Activated CD4-positive, alpha-beta T cell treated with anti-CD3 and anti-CD28 coated beads, Interleukin-2, Interleukin-4, amounts not matched to agents 100 ng/mL and 50 ng/mL, durations not matched to agents 16 hours and 8 hours (primary cell): ENCODE measurements at regions not wholly inside any gene's neighbourhood (a gene's known extent, or its start where the extent isn't known, plus 50 kb on each side); places are given as distances from the start of the nearest gene placed in this dataset.
"Not testable (repeated sequence)": the region's sequence is repeated elsewhere in the genome, so short reads cannot be mapped to it uniquely, and the experiment has no call there.

Experiments used
- DNase-seq: peaks from one replicate; pipeline ENCODE4 v3.0.0-alpha.2; 2020; ENCODE audit warnings: low spot score

DNA sequence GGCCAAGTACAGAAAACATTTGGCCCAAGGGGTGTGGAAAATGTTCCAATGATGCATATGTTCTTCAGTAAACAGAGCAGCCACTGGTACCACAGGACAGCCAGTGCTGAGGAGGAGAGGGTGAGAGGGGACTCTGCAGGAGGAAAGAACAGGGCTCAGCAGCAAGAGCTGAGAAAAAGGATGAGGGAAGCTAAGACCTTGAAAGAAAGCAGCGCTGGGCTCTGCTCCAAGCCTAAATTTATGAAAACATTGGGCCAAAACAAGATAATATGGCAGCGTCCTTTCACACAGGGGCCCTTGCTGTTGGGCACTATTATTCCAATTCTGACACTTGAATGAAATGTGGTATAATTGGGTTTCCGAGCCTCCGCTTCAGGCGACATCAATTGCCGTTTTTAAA lies 939.0 kb upstream of the FANCL start:
- DNase-seq, result no peak

DNA sequence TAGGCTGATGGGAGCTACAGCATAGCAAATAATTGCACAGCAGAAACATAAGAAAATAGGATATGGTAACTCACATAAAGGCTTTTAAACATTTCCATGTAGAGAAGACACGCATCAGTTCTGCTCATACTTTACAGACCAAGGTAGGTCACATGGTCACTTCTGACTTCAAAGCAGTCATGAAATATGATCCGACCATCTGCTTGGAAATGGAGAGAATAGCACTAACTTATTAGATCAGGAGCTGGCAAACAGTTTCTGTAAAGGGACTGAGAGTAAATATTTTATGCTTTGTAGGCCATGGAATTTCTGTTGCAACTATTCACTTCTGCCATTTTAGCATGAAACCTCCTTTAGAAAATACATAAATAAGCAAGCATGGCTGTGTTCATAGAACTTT lies 936.6 kb upstream of the FANCL start:
- DNase-seq, result no peak

DNA sequence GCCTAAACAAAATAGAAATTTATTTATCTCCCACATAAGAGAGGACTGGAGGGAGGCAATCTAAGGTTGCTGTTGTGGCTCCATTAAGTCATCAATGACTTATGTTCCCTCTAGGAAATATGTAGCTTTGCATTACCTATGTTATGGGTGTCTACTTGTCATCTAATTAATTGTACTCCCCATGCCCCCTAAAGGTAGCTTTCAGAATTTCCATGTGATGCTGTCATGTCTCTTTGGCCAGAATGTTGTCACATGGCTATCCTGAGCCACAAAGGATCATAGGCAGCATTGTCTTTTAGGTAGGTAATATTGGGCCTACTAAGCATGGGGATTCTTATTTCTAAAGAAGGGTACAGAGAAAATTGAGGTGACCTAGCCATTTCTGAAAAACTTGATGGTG lies 935.6 kb upstream of the FANCL start:
- DNase-seq, result no peak

DNA sequence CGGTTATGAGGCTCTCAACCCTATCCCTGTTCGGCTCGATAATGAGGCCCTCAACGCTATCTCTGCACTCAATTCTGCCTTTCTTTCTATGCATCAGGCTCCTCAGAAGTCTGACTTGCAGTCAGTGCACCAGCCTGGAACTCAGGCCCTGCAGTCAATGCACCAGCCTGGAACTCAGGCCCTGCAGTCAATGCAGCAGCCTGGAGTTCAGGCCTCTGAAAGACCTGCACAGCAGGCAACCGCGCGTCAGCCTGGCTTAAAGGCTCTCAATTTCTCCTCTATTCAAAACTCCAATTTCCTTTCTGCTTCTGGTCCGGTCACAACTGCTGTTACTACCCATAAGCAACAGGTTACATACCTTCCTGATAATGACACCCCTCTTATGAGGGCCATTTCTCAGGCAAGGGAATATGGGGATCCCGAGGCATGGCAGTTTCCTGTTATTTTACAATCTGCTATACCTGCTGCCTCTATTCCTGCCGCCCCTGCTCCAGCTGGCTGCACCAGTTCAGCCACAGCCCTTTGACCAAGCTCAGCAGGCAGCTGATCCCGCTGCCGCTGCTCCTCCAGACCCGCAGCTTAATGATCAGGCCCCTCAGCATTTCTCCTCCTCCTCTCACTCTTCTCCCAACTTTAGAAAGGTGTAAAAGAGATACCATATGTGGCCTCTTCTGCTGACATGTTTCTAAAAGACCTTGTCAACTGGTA lies 933.6 kb upstream of the FANCL start:
- no peak for DNase-seq

DNA sequence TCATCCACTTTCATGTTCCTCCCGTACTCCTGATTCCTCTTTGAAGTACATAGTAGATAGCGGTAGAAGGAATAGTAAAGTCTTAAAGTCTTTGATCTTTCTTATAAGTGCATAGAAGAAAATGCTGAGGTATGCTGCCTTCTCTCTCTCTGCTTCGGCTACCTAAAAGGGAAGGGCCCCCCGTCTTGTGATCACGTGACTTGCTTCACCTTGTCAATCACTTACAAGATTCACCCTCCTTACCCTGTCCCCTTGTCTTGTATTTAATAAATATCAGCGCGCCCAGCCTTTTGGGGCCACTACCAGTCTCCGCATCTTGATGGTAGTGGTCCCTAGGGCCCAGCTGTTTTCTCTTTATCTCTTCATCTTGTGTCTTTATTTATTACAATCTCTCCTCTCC lies 932.2 kb upstream of the FANCL start:
- no peak for DNase-seq

DNA sequence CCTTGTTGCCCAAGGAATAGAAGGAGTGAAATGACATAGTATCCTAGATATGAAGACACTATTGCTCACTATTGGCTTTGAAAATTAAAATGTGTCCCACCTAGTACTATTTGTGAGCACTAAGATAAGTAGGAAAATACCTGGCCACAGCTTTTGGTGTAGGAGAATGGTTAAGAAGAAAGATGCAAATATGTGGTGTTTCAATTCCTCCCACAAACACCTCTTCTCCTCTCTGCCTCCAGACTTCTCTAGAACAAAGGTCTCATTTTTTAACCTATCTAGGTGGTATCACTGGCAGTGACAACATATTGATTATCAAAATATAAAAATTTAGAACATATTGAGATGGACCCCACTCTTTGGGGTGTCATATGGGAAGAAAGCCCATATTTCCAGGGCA lies 929.9 kb upstream of the FANCL start:
- no peak for DNase-seq

DNA sequence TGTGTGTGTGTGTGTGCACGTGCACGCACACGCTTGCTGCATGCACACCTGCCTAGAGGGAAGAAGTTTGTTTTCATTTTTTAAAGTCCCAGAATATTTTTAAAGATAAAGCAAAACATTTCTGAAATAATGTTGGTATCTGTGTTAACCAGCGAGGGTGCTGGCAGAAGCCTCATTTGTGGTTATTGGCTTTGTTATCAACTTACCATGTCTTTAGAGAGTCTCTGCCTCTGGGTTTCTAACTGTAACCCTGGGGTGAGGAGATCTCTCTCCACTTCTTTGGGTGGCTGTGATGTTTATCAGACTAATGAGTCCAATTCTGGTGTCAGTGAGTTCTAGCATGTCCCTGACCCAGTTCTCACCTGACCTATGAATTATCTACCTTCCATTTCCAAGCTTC lies 927.6 kb upstream of the FANCL start:
- DNase-seq, result no peak

DNA sequence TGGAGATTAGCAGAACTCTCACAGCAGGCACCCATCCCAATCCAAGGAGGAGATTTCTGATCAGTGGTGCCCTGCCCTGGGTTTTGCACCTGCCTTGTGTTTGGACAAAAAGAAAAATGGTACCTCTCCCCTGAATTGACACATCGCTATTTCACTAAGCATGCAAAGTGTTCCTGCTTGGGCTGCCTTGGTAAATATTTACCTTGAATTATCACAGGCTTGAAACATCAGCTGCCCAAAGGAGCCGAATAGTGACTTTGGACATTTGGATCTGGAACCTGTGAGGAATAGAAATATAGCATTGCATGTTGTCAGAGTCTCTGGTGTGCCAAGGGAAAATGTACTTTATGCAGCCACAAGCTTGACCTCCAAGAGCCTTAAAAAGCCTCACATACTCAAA lies 926.4 kb upstream of the FANCL start:
- no peak for DNase-seq

DNA sequence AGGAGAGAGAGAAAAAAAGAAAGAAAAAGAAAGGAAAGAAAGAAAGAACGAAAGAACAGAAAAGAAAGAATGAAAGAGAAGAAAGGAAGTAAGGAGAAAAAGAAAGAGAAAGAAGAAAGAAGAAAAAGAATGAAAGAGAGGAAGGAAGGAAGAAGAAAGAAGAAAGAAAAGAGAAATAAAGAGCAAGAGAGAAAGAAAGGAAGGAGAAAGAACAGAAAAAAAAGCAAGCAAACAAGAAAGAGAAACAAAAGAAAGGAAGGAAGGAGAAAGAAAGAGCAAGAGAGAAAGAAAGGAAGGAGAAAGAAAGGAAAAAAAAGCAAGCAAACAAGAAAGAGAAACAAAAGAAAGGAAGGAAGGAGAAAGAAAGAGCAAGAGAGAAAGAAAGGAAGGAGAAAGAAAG lies 916.8 kb upstream of the FANCL start:
- DNase-seq, result not testable (repeated sequence)

DNA sequence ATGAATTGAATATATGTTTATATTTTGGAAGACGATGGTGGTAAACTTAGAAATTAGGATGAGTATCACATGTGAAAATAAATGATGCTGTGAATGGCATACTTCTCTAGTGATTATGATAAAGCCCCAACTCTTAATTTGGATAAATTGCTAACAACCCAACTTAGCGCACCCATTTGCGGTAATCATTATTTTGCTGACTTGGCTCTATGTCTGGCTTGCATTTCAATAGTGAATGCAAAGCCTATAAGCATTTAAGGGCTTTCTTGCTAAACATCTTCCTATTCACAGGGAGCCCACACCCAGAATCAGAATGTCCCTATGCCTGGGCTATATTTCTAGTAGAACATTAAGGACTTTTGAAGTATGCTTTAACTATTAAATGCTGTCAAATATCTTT lies 910.7 kb upstream of the FANCL start:
- no peak for DNase-seq

DNA sequence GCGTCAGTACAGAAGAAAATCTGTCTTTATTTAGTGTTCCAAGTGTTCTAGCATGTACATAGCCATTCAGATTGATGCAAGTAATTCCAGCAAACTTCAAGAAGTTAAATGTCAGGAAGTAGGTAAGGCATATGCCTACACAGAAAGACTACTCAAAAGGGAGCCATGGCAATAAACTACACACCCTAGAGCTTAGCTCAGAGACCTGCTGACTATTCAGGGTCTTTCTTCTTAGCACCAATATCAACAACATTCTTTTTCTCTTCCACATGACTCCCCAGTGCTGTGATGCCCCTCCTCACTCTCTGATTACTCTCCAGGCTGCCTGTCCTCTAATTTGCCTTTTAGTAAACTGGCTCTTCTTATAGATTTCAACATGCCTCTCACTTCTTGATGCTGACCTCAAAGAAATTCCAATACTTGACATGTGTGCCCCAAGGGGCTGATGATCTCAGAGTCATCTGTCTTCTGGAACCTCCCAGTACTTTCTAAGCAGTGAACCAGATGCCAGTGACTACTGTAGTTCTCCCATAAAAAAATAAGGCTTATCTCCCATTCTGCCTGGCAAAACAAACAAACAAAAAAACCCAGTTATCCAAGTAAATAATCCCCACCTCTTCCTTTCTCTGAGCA lies 909.2 kb upstream of the FANCL start:
- no peak for DNase-seq

DNA sequence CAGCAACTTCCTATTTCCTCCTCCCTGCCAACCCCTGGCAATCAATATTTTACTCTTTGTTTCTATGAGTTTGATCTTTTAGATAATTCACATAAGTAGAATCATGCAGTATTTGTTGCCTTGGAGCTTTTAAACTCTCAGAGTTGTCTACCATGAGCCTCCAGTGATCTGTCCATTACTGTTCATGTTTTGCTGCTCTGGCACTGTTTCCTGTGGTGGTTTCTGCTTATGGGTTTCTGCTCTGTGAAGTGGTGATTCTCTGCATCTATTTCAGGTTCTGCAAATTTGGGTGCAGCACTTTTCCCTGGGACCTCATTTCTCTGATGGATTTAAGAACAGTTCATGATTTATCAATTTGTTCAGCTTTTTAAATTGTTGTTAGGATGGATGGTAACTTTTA lies 908.1 kb upstream of the FANCL start:
- DNase-seq, result no peak

DNA sequence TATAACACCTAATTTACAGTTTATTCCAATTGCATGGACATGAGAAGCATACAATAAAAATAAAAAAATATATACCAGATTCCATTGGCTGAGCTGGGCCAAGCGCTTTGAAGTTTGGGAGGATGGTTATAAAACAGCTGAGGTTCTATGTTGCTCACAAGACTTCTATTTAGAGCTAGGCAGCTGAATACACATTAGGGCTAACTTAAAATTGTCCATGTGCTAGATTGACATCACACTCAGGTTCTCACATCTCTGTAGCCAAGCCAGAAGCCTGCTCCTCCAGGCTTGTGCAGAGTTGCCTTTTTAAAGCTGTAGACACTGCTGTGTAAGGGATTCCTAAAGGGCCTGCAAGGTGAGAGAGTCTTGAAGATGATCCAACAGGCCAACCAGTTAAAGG lies 871.1 kb upstream of the FANCL start:
- DNase-seq, result no peak

DNA sequence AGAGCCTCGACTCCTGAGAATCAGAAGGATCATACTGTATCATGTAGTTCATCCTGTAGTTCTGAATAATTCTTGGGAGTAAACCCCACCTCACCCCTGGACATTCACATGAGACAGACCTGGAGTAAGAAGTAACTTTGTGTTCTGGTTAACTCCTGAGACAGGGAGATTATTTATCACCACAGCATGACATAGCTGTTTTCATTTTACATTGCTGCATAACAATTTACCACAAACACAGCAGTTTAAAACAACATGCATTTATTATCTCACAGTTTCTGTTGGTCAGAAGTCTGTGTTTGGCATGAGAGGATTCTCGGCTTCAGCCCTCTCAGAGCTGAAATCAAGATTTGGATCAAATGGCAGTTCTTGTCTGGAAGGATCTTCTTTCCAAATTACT lies 855.8 kb upstream of the FANCL start:
- no peak for DNase-seq

DNA sequence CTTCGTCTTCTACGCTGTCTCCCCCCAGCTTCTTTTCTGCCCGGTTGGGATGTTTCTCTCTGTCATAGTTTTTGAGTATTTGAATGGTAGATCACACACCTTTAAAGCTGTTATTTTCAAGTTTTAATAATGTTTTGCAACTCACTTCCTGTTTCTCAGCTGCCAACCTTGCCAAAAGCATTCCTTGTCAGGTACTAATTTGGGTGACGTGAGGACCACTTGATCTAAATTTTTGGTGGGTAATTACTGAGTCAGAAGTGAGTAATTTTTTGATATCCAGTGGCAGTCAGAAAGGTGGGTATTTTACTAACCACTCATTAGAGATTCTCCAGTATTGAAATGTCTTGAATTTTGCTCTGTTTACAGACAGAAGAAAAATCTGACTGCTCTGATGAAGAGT lies 852.4 kb upstream of the FANCL start:
- no peak for DNase-seq

DNA sequence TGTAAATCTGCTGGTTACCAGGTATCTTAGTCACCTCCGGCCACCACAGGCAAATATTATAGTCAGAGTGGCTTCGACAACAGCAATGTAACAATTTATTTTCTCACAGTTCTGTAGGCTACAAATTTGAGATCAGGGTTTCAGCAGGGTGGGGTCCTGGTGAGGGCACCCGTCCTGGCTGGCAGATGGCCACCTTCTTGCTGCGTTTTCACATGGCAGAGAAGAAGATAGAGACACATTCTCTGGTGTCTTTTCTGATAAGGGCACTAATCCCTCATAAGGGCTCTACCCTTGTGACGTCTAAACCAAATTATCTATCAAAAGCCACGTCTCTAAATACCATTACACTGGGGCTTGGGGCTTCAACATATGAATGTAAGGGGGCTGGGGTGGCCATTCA lies 843.2 kb upstream of the FANCL start:
- DNase-seq, result no peak

DNA sequence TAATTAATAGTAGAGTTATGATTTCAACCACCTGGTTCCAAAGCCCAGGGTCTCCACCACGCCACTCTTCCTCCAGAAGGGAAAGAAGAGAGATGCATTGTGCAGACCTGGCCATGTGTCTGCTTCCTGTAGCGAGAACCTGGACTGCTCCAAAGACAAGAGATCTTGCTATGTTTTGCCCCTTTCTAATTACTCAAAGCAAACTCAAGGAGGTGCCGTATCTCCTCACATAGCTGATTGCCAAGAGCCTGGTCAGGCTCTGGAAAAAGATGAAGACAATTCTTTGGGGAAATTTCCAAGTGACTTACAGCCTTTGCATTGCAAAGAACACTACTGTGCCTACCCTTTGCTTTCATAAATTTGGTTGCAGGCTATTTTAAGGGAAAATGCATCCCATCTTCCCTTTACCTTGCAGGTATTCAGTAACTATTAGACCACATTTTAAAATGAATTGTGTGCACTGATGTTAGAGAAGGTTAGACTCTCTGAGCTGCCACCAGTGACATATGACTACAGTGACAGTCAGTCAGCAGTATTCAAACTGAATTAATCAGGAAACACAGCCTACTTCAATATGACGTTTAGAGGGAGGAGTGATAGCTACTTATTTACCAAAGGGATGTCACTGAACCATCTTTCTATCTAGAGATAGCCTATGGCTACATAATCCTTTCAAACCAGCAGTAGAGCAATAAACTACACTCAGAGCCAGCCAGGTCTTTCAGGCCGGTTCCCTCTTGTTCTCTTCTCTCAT lies 842.1 kb upstream of the FANCL start:
- no peak for DNase-seq

DNA sequence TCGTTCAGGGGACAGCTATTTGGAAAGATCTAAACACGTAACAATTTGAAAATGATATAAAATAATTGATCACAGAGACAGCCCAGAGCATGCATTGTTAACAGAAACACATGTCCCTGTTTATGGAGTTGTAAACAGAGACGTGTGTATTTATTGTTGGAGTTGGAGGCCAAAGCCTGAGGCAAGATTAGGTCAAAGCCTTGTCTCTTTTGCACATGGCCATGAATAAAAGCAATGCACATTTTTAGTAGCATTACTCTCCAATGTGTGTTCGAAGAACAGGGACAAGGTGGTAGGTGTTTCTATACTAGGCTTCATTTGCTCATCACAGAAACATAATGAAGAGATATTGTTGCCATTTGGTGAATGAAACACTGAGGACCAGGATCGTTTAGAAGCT lies 841.5 kb upstream of the FANCL start:
- DNase-seq, result no peak

DNA sequence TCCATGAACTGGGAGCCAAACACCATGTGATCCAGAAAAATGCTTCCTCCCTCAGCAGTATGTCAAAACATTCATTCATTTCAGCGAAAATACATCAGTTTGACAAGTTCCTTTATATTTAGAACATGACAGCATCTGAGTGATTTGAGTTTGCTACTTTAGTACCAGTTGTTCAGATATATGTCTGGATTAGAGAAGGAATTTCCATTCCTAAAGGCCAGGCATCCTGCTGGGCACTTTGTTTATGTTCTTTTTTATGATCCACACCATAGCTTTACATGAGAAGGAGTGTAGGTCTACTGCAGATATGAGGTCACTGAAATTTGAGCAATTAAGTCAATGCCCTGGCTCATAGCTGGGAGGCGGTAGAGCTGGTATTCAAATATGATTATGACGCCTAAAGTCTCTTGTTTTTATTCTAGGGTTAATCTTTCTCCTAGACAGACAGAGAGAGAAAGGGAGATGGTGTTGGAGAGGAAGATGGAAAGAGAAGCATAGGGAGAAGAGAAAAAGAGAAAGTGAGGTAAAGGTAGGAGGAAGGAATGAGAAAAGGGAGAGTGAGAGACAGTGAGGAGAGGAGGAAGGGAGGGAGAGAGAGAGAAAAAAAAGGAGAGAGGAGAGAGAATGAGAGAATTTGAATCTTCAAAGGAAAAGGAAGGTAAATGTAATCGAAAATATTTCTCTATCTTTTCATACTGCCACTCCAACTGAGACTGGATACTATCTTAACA lies 839.5 kb upstream of the FANCL start:
- no peak for DNase-seq

DNA sequence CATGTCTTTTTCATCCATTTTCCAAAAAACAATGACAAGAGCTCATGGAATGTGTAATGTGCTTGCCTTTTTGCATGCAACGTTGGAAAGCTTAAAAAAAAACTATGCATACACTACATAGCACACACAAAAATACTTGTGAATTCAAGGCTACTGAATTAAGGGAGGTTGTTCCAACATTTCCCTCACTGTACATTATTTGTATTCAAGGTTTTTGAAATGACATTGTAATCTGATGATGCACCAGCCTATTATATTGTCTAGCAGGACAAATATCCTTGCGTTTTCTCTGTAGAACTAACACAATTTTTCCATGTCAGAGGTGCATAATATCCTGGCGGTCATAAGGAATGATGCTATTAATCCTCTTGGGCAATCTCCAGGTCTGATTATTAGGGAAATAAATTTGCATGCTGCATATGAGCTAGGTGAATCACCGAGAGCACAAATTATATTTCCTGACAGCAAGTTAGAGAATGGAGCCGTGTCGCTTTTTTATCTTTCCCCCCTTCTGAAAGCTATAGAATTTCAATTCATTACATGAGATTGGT lies 836.9 kb upstream of the FANCL start:
- no peak for DNase-seq

DNA sequence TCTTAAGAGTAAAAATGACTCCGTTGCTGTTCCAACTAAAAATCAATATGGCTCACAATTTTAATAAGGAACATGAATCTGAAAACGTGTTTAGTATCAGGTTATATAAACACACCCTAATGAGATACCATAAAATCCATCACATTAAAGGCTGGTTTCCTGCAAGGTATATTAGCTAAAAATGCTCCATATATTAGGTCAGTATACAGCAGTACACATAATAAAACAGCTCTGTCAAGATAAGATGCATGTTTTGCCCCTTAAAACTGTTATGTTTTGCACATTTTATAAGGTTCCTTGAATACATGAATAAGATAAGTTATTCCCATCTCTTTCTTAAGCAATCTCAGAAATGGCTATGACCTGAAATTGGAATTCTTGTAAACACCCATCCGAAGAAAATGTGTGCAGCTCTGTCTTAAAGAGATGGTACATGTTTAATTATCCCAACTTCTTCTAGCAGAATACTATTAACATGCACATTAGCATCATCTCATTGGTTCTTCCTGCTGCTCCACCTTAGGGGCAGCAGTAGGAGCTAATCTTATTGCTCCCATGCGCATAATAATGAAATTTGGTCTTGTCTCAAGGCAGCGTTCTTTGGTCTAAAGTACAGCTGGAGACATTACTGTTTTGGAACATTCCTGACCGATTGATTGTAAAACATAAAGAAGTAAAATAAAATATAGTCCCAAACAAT lies 836.1 kb upstream of the FANCL start:
- no peak for DNase-seq

DNA sequence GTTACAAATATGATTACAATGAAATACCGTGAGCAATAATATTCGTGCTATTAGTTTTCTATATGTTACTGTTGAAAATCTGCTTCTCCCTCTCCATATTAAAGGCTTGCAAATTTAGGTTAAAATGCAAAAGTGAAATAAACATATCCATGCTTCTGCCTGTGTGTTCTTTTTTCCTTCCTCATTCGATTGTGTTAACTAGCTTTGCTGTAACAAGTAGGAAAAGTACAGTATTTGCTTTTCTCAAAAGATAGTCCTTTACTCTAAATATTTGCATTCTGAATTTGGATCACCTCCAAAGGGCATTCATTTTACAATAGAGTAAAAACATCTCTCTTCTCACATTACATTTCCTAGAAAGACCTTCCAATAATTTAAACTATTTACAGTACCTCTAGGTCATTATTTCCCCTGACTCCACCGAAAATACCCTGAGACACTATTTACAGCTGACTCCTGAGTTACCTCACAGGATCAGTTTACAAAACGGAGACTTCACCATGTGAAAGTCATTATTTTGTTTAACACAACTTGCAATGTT lies 835.0 kb upstream of the FANCL start:
- no peak for DNase-seq
